GM12878 (cell line): ENCODE measurements at regions not wholly inside any gene's neighbourhood (a gene's known extent, or its start where the extent isn't known, plus 50 kb on each side); places are given as distances from the start of the nearest gene placed in this dataset.

ENCODE experiments used
- ATAC-seq: fragments of 200-7000 bp; cut with Tn5 transposase; 3 replicates; pipeline ENCODE4 v1.9.1; 2020; ENCODE audit warnings: mild to moderate bottlenecking, moderate library complexity
- BruUV-seq: library from RNA; stranded (reverse); fragments of 400-500 nt; replicated peaks from 2 replicates; lab custom pipeline; 2021; lab: Mats Ljungman, UMichigan
- CTCF ChIA-PET: fragments of 300-600 bp; sonication (Branson Sonifier 250); formaldehyde crosslinking; extraction: SDS; loops from one replicate; lab custom pipeline; 2021; ENCODE audit warnings: inconsistent platforms; lab: Yijun Ruan, JAX
- POLR2A ChIA-PET: fragments of 350-600 bp; formaldehyde crosslinking; extraction: SDS; loops from one replicate; lab custom pipeline; 2021; ENCODE audit warnings: inconsistent platforms; lab: Charles Lee
- RAD21 ChIA-PET: fragments of 300-600 bp; sonication (Branson Sonifier 250); formaldehyde crosslinking; loops from one replicate; lab custom pipeline; 2023; ENCODE audit warnings: antibody characterized with exemption; ENCODE audit not compliant: unreplicated experiment; lab: Charles Lee
- SMC1A ChIA-PET: fragments of 300-600 bp; sonication (Branson Sonifier 250); formaldehyde crosslinking; loops from one replicate; lab custom pipeline; 2023; ENCODE audit not compliant: unreplicated experiment, uncharacterized antibody; lab: Charles Lee
- DNase-seq: peaks from one replicate; pipeline ENCODE4 v3.0.0-alpha.2; 2011; ENCODE audit warnings: low read depth, low spot score
- FAIRE-seq: peaks from 3 replicates; lab custom pipeline; 2011; peaks lifted over from hg19 to GRCh38; lab: Jason Lieb, UNC
- H2AFZ ChIP-seq: 2 replicates; pipeline ENCODE4 v1.6.0; 2011; ENCODE audit warnings: low read depth, low read length, control low read depth; ENCODE audit not compliant: control insufficient read depth
- H3K27ac ChIP-seq: 2 replicates; pipeline ENCODE4 v1.5.1; 2011; ENCODE audit warnings: control low read depth; ENCODE audit not compliant: control insufficient read depth, insufficient read depth
- H3K27me3 ChIP-seq, 2 experiments: replicated peaks in 1 of 2; 2 replicates each; pipeline versions ENCODE4 v1.6.0 to v1.6.1; 2011; ENCODE audit warnings: low read length in 1 of 2; ENCODE audit not compliant: control insufficient read depth in 2 of 2, insufficient read depth in 2 of 2
- H3K36me3 ChIP-seq, 2 experiments: 2 replicates each; pipeline ENCODE4 v1.5.1; 2011; ENCODE audit warnings: low read length in 1 of 2; ENCODE audit not compliant: control insufficient read depth in 2 of 2, insufficient read depth in 2 of 2
- H3K4me1 ChIP-seq: 2 replicates; pipeline ENCODE4 v1.6.1; 2011; ENCODE audit warnings: mild to moderate bottlenecking, low read length, moderate library complexity, mixed read lengths; ENCODE audit not compliant: control insufficient read depth, insufficient read depth
- H3K4me2 ChIP-seq: 2 replicates; pipeline ENCODE4 v1.6.0; 2011; ENCODE audit warnings: control low read depth; ENCODE audit not compliant: control insufficient read depth, insufficient read depth
- H3K4me3 ChIP-seq: fragments of 200-600 bp; sonication (generic); 2 replicates; pipeline ENCODE4 v1.5.1; 2016
- H3K79me2 ChIP-seq: 2 replicates; pipeline ENCODE4 v1.6.0; 2011; ENCODE audit warnings: low read length; ENCODE audit not compliant: control insufficient read depth, insufficient read depth
- H3K9ac ChIP-seq: 2 replicates; pipeline ENCODE4 v1.8.0; 2011; ENCODE audit warnings: low read length, control low read depth, mixed read lengths; ENCODE audit not compliant: control insufficient read depth, insufficient read depth
- H3K9me3 ChIP-seq: replicated peaks from 3 replicates; pipeline ENCODE4 v1.5.1; 2011; ENCODE audit warnings: mild to moderate bottlenecking, low read length; ENCODE audit not compliant: control insufficient read depth, insufficient read depth
- H4K20me1 ChIP-seq: 2 replicates; pipeline ENCODE4 v1.6.0; 2011; ENCODE audit not compliant: control insufficient read depth, insufficient read depth
- BMI1 ChIP-seq: fragments of 450-650 bp; IDR thresholded peaks from 2 replicates; pipeline ENCODE4 v1.6.1; 2016; ENCODE audit warnings: mild to moderate bottlenecking, moderate library complexity, borderline replicate concordance
- CBX3 ChIP-seq: fragments of 200-600 bp; sonication (generic); IDR thresholded peaks from 2 replicates; pipeline ENCODE4 v1.6.1; 2016; ENCODE audit warnings: low read depth, borderline replicate concordance
- CEBPB ChIP-seq, 2 experiments: fragments of 150-350 bp in 1 of 2; IDR thresholded peaks; 2 replicates each; pipeline ENCODE4 v1.6.1; 2012 to 2014; ENCODE audit warnings: low read depth in 2 of 2, low read length in 2 of 2, borderline replicate concordance in 1 of 2, inconsistent platforms in 1 of 2
- GATAD2B ChIP-seq: fragments of 450-650 bp; conservative IDR thresholded peaks from 2 replicates; pipeline ENCODE4 v1.6.1; 2017; ENCODE audit warnings: low read depth, mild to moderate bottlenecking, moderate library complexity
- KLF5 ChIP-seq: fragments of 450-650 bp; IDR thresholded peaks from 2 replicates; pipeline ENCODE4 v1.6.1; 2014; ENCODE audit warnings: mild to moderate bottlenecking; ENCODE audit not compliant: partially characterized antibody
- POU2F2 ChIP-seq: IDR thresholded peaks from 3 replicates; pipeline ENCODE4 v1.6.1; 2011; ENCODE audit warnings: low read depth, mild to moderate bottlenecking, low read length, borderline replicate concordance
- SIN3A ChIP-seq: IDR thresholded peaks from 2 replicates; pipeline ENCODE4 v1.6.1; 2012; ENCODE audit warnings: low read depth, low read length, improper control_type of control experiment
- TBL1XR1 ChIP-seq: IDR thresholded peaks from 2 replicates; pipeline ENCODE4 v1.6.1; 2012; ENCODE audit warnings: low read depth, low read length, improper control_type of control experiment
- WGBS: methylation state at CpG from one replicate; pipeline ENCODE4 v1.1.6; 2016; ENCODE audit warnings: low lambda C conversion rate; ENCODE audit not compliant: insufficient replicate concordance, insufficient coverage; ENCODE audit errors: missing lambda C conversion rate; 5-methylcytosine and 5-hydroxymethylcytosine counted together
- in situ Hi-C: fragments of 300-500 bp; cut with MboI; formaldehyde crosslinking; loops from 9 replicates; pipeline ENCODE4 v1.14.3; 2018; ENCODE audit warnings: mixed read lengths
- intact Hi-C: fragments of 100-400 bp; cut with micrococcal nuclease; formaldehyde crosslinking; loops from one replicate; pipeline ENCODE4 v1.14.2; 2022; ENCODE audit not compliant: unreplicated experiment
- TF ChIP-seq, protein P1 (sequence below): fragments of 450-650 bp; IDR thresholded peaks from 2 replicates; pipeline ENCODE4 v1.6.1; 2017; ENCODE audit warnings: mild to moderate bottlenecking, moderate library complexity
- TF ChIP-seq, protein P2 (sequence below): fragments of 450-650 bp; IDR thresholded peaks from 2 replicates; pipeline ENCODE4 v1.6.1; 2016; ENCODE audit warnings: mild to moderate bottlenecking

DNA sequence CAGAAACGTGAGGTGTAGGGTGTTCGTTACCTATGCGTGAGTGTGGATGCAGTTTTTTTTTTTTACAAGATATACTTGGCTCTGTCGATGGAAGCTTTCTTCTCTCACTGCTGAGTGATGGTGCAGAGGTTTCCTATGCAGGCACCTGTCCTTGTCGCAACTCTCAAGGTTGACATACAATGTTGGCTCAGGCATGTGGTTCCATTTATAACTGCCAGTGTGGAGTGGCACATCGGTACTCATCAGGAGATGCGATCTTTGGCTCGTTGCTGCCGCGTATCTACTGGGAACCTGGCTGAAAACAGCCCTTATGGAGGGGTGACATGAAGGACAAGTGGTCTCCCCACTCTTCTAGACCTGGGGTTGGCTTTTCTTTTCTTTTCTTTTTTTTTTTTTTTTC lies 109.0 kb downstream of the ZNF664 start:
- ATAC-seq: no peak
- ChIA-PET CTCF (no interaction called here), RAD21 (no interaction called here), POLR2A (interaction anchor here (0.6 kb wide), 1 partner anchor 628 kb away, joined by 3 read pairs; no protein-coding TSS in a partner anchor), SMC1A (interaction anchor here (0.6 kb wide), 1 partner anchor 169 kb away, joined by 3 read pairs; no protein-coding TSS in a partner anchor)
- FAIRE-seq: no peak
- H3K4me1 ChIP-seq: no peaks in the 10 kb centered on the region
- H3K27me3 ChIP-seq: no peaks in the 10 kb centered on the region
- WGBS: 85% methylated on average over 10 of the region's 10 CpGs
- no peak for TF ChIP-seq BMI1
- TF ChIP-seq CBX3: no peak
- no peak for TF ChIP-seq GATAD2B
- no peak for TF ChIP-seq CEBPB (IDR thresholded peaks at IDR 0.05; ENCODE audit: borderline replicate concordance in 1 of 2, low read depth in 2 of 2, low read length in 2 of 2)
- no peak for TF ChIP-seq POU2F2
- TF ChIP-seq, protein P1, sequence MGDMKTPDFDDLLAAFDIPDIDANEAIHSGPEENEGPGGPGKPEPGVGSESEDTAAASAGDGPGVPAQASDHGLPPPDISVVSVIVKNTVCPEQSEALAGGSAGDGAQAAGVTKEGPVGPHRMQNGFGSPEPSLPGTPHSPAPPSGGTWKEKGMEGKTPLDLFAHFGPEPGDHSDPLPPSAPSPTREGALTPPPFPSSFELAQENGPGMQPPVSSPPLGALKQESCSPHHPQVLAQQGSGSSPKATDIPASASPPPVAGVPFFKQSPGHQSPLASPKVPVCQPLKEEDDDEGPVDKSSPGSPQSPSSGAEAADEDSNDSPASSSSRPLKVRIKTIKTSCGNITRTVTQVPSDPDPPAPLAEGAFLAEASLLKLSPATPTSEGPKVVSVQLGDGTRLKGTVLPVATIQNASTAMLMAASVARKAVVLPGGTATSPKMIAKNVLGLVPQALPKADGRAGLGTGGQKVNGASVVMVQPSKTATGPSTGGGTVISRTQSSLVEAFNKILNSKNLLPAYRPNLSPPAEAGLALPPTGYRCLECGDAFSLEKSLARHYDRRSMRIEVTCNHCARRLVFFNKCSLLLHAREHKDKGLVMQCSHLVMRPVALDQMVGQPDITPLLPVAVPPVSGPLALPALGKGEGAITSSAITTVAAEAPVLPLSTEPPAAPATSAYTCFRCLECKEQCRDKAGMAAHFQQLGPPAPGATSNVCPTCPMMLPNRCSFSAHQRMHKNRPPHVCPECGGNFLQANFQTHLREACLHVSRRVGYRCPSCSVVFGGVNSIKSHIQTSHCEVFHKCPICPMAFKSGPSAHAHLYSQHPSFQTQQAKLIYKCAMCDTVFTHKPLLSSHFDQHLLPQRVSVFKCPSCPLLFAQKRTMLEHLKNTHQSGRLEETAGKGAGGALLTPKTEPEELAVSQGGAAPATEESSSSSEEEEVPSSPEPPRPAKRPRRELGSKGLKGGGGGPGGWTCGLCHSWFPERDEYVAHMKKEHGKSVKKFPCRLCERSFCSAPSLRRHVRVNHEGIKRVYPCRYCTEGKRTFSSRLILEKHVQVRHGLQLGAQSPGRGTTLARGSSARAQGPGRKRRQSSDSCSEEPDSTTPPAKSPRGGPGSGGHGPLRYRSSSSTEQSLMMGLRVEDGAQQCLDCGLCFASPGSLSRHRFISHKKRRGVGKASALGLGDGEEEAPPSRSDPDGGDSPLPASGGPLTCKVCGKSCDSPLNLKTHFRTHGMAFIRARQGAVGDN: no peak
- no peak for TF ChIP-seq KLF5
- TF ChIP-seq TBL1XR1: no peak
- TF ChIP-seq, protein P2, sequence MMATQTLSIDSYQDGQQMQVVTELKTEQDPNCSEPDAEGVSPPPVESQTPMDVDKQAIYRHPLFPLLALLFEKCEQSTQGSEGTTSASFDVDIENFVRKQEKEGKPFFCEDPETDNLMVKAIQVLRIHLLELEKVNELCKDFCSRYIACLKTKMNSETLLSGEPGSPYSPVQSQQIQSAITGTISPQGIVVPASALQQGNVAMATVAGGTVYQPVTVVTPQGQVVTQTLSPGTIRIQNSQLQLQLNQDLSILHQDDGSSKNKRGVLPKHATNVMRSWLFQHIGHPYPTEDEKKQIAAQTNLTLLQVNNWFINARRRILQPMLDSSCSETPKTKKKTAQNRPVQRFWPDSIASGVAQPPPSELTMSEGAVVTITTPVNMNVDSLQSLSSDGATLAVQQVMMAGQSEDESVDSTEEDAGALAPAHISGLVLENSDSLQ: no peak
- TF ChIP-seq SIN3A: no peak
- H3K4me2 ChIP-seq: no peak overlapping the region
- H4K20me1 ChIP-seq: no peaks in the 10 kb centered on the region
- no peak overlapping the region for H2AFZ ChIP-seq
- no peaks in the 10 kb centered on the region for H3K9me3 ChIP-seq
- no TSS peak for BruUV-seq
- no peak overlapping the region for H3K4me3 ChIP-seq
- intact Hi-C loops: no loop called here
- in situ Hi-C loops: no loop called here
- no peaks in the 10 kb centered on the region for H3K79me2 ChIP-seq
- no peak for DNase-seq
- no peaks in the 10 kb centered on the region for H3K36me3 ChIP-seq
- H3K9ac ChIP-seq: no peak overlapping the region
- H3K27ac ChIP-seq: no peak overlapping the region
